Activated CD8-positive, alpha-beta T cell treated with anti-CD3 and anti-CD28 coated beads for 36 hours (primary cell): ENCODE measurements at regions not wholly inside any gene's neighbourhood (a gene's known extent, or its start where the extent isn't known, plus 50 kb on each side); places are given as distances from the start of the nearest gene placed in this dataset.

ENCODE experiments used
- ATAC-seq: fragments of 200-7000 bp; cut with Tn5 transposase; one replicate; pipeline ENCODE4 v1.10.0; 2021; ENCODE audit warnings: mild to moderate bottlenecking, moderate library complexity
- CTCF ChIA-PET: fragments of 350-600 bp; sonication (Branson Sonifier 250); formaldehyde crosslinking; loops from one replicate; lab custom pipeline; 2021; ENCODE audit warnings: antibody characterized with exemption; lab: Charles Lee
- POLR2A ChIA-PET: fragments of 350-600 bp; sonication (Branson Sonifier 250); formaldehyde crosslinking; loops from one replicate; lab custom pipeline; 2021; ENCODE audit warnings: antibody characterized with exemption; lab: Charles Lee
- DNase-seq: peaks from one replicate; pipeline ENCODE4 v3.0.0-alpha.2; 2020
- H3K27ac Mint-ChIP-seq: one replicate; pipeline ENCODE4 v1.8.0; 2021; ENCODE audit warnings: mild to moderate bottlenecking, mixed read lengths
- H3K27me3 Mint-ChIP-seq: one replicate; pipeline ENCODE4 v1.8.0; 2021; ENCODE audit warnings: mixed read lengths
- H3K36me3 Mint-ChIP-seq: one replicate; pipeline ENCODE4 v1.8.0; 2021; ENCODE audit warnings: low read depth, mixed read lengths
- H3K4me1 Mint-ChIP-seq: one replicate; pipeline ENCODE4 v1.8.0; 2021; ENCODE audit warnings: low read depth, mixed read lengths
- H3K4me3 Mint-ChIP-seq: one replicate; pipeline ENCODE4 v1.8.0; 2021; ENCODE audit warnings: mild to moderate bottlenecking, moderate library complexity, mixed read lengths
- H3K9me3 Mint-ChIP-seq: one replicate; pipeline ENCODE4 v1.8.0; 2021; ENCODE audit warnings: mixed read lengths
- intact Hi-C: fragments of 100-400 bp; cut with micrococcal nuclease; formaldehyde crosslinking; loops from one replicate; pipeline ENCODE4 v1.10.0; 2022
- TF ChIP-seq, protein P1 (sequence below): fragments of 200-600 bp; IDR thresholded peaks from one replicate; pipeline ENCODE4 v1.8.0; 2022; ENCODE audit warnings: antibody characterized with exemption, mild to moderate bottlenecking

GRCh38 chr13:74835579-74835978 is 646.4 kb downstream of the TBC1D4 start:
- TF ChIP-seq, protein P1, sequence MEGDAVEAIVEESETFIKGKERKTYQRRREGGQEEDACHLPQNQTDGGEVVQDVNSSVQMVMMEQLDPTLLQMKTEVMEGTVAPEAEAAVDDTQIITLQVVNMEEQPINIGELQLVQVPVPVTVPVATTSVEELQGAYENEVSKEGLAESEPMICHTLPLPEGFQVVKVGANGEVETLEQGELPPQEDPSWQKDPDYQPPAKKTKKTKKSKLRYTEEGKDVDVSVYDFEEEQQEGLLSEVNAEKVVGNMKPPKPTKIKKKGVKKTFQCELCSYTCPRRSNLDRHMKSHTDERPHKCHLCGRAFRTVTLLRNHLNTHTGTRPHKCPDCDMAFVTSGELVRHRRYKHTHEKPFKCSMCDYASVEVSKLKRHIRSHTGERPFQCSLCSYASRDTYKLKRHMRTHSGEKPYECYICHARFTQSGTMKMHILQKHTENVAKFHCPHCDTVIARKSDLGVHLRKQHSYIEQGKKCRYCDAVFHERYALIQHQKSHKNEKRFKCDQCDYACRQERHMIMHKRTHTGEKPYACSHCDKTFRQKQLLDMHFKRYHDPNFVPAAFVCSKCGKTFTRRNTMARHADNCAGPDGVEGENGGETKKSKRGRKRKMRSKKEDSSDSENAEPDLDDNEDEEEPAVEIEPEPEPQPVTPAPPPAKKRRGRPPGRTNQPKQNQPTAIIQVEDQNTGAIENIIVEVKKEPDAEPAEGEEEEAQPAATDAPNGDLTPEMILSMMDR = no peak
- intact Hi-C loops = no loop called here
- no peaks in the 10 kb centered on the region for H3K4me1 Mint-ChIP-seq
- H3K27me3 Mint-ChIP-seq = peaks cover 2% of the 10 kb centered on the region
- H3K36me3 Mint-ChIP-seq = no peaks in the 10 kb centered on the region
- no peak overlapping the region for H3K27ac Mint-ChIP-seq
- DNase-seq (no peak), ATAC-seq (no peak)
- ChIA-PET POLR2A (no interaction called here), CTCF (no interaction called here)
- H3K4me3 Mint-ChIP-seq = no peak overlapping the region
- H3K9me3 Mint-ChIP-seq = no peaks in the 10 kb centered on the region

DNA sequence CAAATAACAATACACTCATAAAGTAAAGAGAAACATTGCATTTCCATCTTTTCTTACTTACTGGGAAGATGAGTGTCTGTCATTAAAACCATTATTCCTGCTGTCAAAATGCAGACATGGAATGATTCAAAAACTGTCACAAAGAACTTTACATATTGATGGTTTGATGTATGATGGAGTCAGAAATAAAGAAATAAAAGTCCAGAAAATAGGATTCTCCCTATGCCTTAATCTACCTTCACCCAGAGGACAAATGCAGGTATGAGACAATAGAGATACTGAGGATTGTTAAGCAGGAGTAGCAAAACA is 656.1 kb downstream of the TBC1D4 start:
- H3K9me3 Mint-ChIP-seq = no peaks in the 10 kb centered on the region

DNA sequence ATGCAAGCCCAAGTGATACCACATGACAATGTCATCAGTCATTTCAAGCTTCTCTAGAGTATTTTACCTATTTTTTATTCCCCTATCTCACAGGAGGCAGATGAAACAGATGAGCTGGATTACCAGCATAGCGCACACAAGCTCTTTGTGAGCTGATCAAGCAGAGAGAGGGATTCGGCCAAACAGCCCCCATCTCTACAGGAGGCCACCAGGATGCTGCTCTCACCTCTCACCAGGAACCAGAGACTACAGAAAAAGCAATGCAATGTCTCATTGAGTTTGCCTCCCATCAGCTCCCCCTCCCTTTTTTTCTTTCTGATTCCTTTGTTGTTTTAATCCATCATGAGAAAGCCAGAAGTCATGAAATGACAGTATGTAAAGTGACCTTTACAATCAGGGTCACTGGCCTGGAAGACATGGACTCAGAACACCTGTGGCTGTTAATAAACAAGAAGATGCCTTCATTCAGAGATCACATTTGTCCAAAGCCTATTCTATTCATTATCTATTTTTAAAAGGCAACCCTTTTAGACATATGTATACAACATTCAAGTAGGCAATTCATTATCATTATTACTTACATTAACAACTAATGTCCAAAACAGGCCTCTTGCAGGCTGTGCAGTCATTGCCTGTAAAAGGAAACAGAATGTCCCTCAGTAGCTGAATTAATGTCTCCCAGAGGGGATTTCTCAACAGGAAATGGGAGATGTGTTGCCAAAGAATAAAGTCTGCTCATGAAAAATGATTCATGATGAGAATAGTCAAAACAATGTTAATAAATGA is 656.6 kb downstream of the TBC1D4 start:
- TF ChIP-seq, protein P1 = no peak
- H3K4me3 Mint-ChIP-seq = no peak overlapping the region
- no peak overlapping the region for H3K27ac Mint-ChIP-seq
- no peak for ATAC-seq
- intact Hi-C loops = no loop called here
- no peak for DNase-seq
- CTCF ChIA-PET = no interaction called here
- no peaks in the 10 kb centered on the region for H3K27me3 Mint-ChIP-seq
- H3K36me3 Mint-ChIP-seq = no peaks in the 10 kb centered on the region
- H3K4me1 Mint-ChIP-seq = no peaks in the 10 kb centered on the region
- no peaks in the 10 kb centered on the region for H3K9me3 Mint-ChIP-seq
- POLR2A ChIA-PET = no interaction called here

More for the DNA sequence above, 656.1 kb downstream of the TBC1D4 start:
- CTCF ChIA-PET = no interaction called here
- Mint-ChIP-seq H3K27ac (no peak overlapping the region), H3K36me3 (no peaks in the 10 kb centered on the region), H3K4me3 (no peak overlapping the region), H3K27me3 (peaks cover 2% of the 10 kb centered on the region), H3K4me1 (no peaks in the 10 kb centered on the region)
- POLR2A ChIA-PET = no interaction called here
- DNase-seq (no peak), ATAC-seq (no peak)
- TF ChIP-seq, protein P1 = no peak
- intact Hi-C loops = no loop called here

- no peak for ATAC-seq
- H3K4me3 Mint-ChIP-seq = no peak overlapping the region
- no peaks in the 10 kb centered on the region for H3K36me3 Mint-ChIP-seq
- H3K27me3 Mint-ChIP-seq = no peaks in the 10 kb centered on the region
- no peak overlapping the region for H3K27ac Mint-ChIP-seq
- CTCF ChIA-PET = no interaction called here
- no peaks in the 10 kb centered on the region for H3K4me1 Mint-ChIP-seq
- H3K9me3 Mint-ChIP-seq = no peaks in the 10 kb centered on the region
- POLR2A ChIA-PET = no interaction called here
- intact Hi-C loops = no loop called here
- TF ChIP-seq, protein P1 = no peak
- no peak for DNase-seq
These were observed 661.2 kb downstream of the TBC1D4 start for GRCh38 chr13:74820809-74821208.

- intact Hi-C loops = no loop called here
- POLR2A ChIA-PET = no interaction called here
- H3K4me3 Mint-ChIP-seq = no peak overlapping the region
These were observed 662.4 kb downstream of the TBC1D4 start for GRCh38 chr13:74819549-74819948.

More at GRCh38 chr13:74819549-74819948, 662.4 kb downstream of the TBC1D4 start:
- H3K36me3 Mint-ChIP-seq = no peaks in the 10 kb centered on the region
- H3K27me3 Mint-ChIP-seq = peaks cover 2% of the 10 kb centered on the region
- CTCF ChIA-PET = no interaction called here
- TF ChIP-seq, protein P1 = no peak
- DNase-seq = no peak
- no peaks in the 10 kb centered on the region for H3K4me1 Mint-ChIP-seq
- H3K27ac Mint-ChIP-seq = no peak overlapping the region
- no peaks in the 10 kb centered on the region for H3K9me3 Mint-ChIP-seq
- no peak for ATAC-seq
